GM12892 (cell line): ENCODE measurements at regions not wholly inside any gene's neighbourhood (a gene's known extent, or its start where the extent isn't known, plus 50 kb on each side); places are given as distances from the start of the nearest gene placed in this dataset.
"Not testable (repeated sequence)": the region's sequence is repeated elsewhere in the genome, so short reads cannot be mapped to it uniquely, and the experiment has no call there.

Experiments used
- DNase-seq: peaks from one replicate; pipeline ENCODE4 v3.0.0; 2011; ENCODE audit not compliant: insufficient read length
- FAIRE-seq: peaks from 2 replicates; lab custom pipeline; 2011; peaks lifted over from hg19 to GRCh38; lab: Jason Lieb, UNC
- POLR2A ChIP-seq: IDR thresholded peaks from 2 replicates; pipeline ENCODE4 v1.6.1; 2011; ENCODE audit warnings: low read depth, low read length, control low read depth
- POLR2AphosphoS5 ChIP-seq: IDR thresholded peaks from 2 replicates; pipeline ENCODE4 v1.6.1; 2011; ENCODE audit warnings: low read depth, low read length, control low read depth
- TAF1 ChIP-seq: IDR thresholded peaks from 2 replicates; pipeline ENCODE4 v1.6.1; 2011; ENCODE audit warnings: low read depth, mild to moderate bottlenecking, control low read depth, low read length, borderline replicate concordance

DNA sequence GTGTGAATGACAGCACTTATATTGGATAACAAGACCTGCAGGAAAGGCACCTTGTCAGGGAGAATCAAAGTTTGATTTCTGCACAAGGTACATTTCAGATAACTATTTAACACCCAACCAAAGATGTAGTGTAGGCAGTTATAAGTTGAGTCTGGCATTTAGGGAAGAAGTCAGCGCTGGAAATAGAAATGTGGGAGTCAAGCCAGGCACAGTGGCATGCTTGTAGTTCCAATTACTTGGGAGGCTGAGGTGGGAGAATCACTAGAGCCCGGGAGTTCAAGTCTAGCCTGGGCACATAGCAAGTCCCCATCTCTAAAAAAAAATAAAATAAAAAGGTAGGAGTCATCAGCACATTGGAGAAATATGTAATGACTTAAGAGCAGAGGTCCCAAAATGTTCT is 295.1 kb downstream of the ZNF674 start:
- no peak for TF ChIP-seq POLR2A
- no peak for TF ChIP-seq TAF1
- TF ChIP-seq POLR2AphosphoS5, result no peak
- no peak for FAIRE-seq
- DNase-seq, result no peak

DNA sequence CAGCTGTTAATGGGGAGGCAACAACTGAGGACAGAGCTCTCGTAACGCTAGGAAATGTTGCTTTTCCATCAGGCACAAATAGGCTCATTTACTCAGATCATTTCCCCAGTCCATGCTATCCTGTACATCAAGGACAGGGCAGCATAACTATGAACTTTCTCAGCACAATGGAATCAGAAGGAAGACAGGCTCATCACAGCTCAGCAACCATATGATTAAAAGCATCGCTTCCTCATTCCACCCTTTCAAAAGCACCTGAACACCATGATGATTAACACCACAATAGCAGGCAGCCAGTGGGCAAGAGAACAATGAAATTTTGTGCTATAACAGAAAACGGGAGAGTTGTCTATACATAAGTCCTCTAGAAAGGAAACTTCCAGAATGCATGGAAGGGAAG is 297.8 kb downstream of the ZNF674 start:
- TF ChIP-seq POLR2A (no peak), POLR2AphosphoS5 (no peak), TAF1 (no peak)
- no peak for DNase-seq
- no peak for FAIRE-seq

DNA sequence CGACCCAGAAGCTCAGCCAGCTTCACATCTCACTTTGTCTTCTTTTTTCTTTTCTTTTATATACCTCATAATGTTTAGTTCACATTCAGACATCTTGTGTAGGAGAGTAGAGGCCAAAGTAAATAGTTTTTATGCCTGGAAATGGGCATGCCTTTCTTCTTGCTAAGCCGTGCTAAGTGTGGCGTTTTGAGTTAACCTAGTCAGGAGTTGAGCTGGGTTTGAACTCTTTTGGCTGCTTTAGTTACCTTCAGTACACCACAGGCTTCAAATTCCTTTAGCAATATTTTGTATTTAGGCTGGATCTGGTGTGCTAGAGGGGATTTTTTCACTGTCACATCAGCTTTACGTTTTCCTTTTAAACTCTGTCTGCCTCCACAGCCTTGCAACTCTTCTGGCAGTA is 300.8 kb downstream of the ZNF674 start:
- DNase-seq (no peak), FAIRE-seq (no peak)

DNA sequence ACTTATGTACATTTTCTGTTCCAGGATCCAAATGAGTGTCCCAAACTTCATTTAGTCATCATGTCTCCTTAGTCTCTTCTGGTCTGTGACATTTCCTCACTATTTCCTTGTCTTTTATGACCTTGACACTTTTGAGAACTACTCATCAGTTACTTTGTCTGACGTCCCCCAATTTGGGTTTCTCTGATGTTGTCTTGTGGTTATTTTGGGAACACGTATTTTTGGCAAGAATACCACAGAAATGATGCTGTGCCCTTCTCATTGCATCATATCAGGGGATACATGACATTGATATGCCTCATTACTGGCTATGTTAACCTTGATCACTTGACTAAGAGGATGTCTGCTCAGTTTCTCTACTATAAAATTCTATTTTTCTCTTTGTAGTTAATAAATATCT is 308.8 kb downstream of the ZNF674 start:
- no peak for TF ChIP-seq POLR2AphosphoS5
- no peak for TF ChIP-seq POLR2A
- no peak for TF ChIP-seq TAF1
- DNase-seq (no peak), FAIRE-seq (no peak)

More for the DNA sequence above, 300.8 kb downstream of the ZNF674 start:
- TF ChIP-seq POLR2A (no peak), TAF1 (no peak), POLR2AphosphoS5 (no peak)

DNA sequence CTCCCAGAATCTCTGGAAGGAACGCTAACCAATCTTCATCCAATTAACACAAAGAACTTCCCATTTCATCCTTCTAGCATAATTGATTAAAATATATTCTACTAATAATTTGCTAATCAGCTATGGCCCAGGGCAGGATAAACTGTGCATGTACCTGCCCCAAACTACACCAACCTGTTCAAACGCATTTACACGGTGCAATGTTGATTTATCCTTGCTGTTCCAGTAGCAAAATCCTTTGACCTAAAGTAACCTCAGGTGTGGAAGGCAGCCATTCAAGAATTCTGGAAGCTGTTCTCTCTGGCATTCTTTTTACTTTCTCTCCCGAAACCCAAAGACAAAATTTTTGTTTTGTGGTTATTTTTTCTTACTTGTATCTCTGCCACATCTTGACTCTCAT is 309.4 kb downstream of the ZNF674 start:
- FAIRE-seq (no peak), DNase-seq (no peak)
- TF ChIP-seq POLR2AphosphoS5 (no peak), TAF1 (no peak), POLR2A (no peak)

DNA sequence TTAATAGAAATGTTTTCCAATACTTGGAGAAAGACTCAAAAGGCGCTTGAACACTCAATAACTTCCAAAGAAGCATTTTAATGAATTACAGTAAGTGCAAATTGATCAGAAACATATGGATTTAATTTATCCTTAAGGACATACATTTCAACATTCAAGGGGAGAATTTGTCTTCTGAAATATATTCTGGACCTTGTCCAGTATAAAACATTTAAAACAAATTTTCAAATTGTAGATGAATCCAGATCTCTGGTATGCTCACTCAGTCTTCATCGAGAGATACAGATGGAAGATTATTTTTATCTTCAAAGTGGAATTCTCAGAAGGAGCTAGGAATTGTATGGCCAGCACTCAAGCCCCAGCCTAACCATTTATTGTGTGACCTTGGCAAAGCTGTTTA is 310.4 kb downstream of the ZNF674 start:
- FAIRE-seq (no peak), DNase-seq (no peak)
- TF ChIP-seq POLR2AphosphoS5, result no peak

DNA sequence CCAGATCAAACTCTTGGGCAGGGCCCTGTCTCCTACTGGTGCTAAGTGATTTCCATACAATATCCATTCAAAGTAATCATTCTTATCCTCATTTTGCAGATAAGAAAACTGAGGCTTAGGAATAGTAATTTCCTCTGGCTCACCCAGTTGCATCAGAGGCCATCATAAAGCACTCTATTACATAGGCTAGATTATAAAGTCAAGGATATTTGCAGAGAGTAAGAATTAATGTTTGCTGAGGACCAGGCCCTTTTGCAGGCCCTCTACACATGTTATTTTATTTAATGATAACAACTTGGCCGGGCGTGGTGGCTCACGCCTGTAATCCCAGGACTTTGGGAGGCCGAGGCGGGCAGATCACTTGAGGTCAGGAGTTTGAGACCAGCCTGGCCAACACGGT is 316.8 kb downstream of the ZNF674 start:
- FAIRE-seq (no peak), DNase-seq (no peak)
- TF ChIP-seq TAF1, result no peak
- no peak for TF ChIP-seq POLR2A
- TF ChIP-seq POLR2AphosphoS5, result no peak

DNA sequence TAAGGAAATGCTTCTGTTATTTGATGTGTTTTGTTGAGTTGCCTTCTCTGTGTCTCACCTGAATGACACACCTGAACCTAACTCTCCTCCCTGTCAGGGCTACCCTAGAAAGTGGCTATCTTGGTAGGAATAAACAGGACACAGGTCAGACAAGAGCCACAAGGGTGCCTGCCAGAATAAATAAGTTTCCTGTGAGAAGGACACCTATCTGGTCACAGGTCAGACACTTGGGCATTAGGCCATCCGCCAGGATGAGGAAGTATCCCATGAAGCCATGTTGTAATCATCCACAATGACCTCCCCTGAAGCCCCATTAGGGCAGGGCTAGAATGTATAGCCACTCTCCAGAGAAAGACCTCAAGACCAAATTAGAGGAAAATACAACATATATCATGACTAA is 318.8 kb downstream of the ZNF674 start:
- no peak for DNase-seq
- TF ChIP-seq TAF1 (no peak), POLR2AphosphoS5 (no peak), POLR2A (no peak)
- no peak for FAIRE-seq

DNA sequence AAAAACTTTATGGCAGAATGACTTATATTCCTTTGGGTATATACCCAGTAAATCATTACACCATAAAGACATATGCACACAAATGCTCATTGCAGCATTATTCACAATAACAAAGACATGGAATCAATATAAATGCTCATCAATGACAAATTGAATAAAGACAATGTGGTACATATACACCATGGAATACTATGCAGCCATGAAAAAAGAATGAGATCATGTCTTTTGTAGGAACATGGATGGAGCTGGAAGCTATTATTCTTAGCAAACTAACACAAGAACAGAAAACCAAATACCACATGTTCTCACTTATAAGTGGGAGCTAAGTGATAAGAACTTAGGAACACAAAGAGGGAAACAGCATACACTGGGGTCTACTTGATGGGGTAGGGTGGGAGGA is 321.7 kb downstream of the ZNF674 start:
- DNase-seq, FAIRE-seq: not testable (repeated sequence)

DNA sequence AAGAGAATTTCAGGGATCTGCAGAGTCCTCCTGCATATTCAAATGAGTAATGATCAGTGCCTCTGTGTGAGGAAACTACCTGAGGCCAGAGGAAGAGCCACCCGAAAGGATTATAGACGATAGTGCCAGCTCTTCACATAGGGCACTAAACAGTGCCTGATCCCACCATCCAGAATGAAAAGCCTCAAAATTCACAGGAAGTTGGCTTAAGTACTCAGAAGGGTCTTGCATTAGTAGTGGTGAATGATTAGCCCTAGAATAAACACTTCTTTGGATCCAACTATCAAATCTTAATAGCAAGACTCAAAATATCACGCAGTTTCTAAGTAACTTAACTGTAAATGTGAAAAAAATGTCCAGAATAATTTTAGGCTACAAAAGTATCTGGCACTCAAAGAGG is 324.4 kb downstream of the ZNF674 start:
- DNase-seq (no peak), FAIRE-seq (no peak)
- no peak for TF ChIP-seq TAF1
- no peak for TF ChIP-seq POLR2AphosphoS5
- no peak for TF ChIP-seq POLR2A

DNA sequence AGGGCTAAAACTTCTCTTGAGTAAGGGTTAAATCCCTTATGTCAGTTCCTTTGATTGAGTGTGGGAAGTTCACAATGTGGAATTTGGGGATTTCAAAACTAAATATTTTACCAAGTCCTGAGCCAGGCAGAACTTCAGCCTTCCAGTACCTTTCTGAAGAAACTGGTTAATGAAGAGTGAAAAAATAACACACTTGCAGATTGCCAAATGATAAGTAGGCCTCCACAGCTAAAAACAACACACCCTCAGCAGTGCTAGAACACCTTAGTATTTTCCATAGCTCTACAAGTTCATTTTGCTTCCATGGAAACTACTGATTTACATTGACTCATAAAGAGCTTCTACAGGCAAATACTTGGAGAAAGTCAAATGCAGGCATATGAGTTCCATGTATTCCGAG is 326.8 kb downstream of the ZNF674 start:
- TF ChIP-seq TAF1, result no peak
- no peak for TF ChIP-seq POLR2AphosphoS5
- TF ChIP-seq POLR2A, result no peak
- FAIRE-seq (no peak), DNase-seq (no peak)

DNA sequence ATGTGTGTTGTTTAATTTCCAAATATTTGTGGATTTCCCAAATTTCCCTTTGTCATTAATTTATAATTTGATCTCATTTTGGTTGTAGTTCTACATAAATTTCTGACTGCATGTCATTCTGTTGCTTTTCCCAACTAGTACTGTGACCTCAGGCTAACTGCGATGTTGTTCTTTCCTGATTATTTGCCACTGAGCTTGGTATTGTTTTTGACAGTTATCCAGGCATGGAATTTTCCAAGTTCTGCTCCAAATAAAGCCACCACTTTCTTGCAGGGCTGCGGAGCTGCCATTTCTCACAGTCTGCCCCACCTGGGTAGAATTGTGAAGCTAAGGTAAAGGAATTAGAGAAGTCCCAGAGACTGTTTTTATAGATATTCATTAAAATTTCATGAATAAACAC is 328.8 kb downstream of the ZNF674 start:
- FAIRE-seq (no peak), DNase-seq (no peak)
- no peak for TF ChIP-seq TAF1
- no peak for TF ChIP-seq POLR2AphosphoS5
- no peak for TF ChIP-seq POLR2A

DNA sequence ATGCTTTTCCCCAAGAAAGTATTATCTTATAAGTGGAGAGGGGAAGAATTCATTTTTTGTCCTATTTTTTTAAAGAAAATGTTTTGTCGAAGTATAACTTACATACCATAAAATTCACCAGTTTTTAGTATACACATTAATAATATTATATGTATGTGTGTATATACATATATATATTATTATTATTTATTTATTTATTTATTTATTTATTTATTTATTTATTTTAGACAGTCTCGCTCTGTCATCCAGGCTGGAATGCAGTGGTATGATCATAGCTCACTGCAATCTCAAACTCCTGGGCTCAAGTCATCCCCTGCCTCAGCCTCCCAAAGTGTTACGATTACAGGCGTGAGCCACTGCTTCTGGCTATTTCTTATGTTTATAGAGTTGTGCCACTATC is 334.1 kb downstream of the ZNF674 start:
- TF ChIP-seq TAF1, result no peak
- no peak for TF ChIP-seq POLR2A
- TF ChIP-seq POLR2AphosphoS5, result no peak
- DNase-seq (no peak), FAIRE-seq (no peak)

DNA sequence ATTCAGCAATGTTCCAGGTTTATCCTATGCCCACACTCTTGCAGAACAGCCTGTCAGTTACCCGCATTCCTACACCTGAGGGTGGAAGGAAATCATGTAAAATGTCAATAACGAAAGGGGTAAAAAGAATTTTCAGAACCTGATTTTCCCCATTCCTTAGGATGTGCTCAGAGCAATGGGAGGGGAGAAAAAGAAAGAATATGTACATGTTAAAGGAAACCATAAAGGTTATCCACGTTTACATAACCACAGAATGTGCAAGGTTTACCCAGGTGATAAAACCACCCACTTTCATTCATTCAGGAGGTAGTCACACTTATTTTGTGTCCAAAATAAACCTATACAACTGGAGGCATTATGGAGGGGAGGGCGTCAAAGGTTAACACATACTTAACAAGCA is 335.5 kb downstream of the ZNF674 start:
- FAIRE-seq (no peak), DNase-seq (no peak)
- TF ChIP-seq POLR2AphosphoS5 (no peak), TAF1 (no peak), POLR2A (no peak)
